ENCODE measurements at regions not wholly inside any gene's neighbourhood (a gene's known extent, or its start where the extent isn't known, plus 50 kb on each side); places are given as distances from the start of the nearest gene placed in this dataset.

DNA sequence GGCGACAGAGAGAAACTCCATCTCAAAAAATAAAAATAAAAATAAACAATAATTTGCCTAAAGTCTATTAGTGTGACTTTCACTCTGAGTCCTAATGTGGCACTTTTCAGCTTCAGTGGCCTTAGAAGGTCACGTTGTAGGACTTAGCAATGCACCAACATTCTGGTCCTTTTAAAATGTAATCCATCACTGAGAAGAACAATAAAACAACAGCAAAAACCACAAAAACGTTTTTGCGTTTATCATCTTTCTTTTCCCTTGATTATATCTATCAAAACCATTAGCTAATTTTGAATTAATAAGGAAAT is 190.1 kb upstream of the ZNF608 start:
- peaks cover 23% of the 10 kb centered on the region for H3K9me3 Mint-ChIP-seq
- no peak overlapping the region for H3K4me3 Mint-ChIP-seq

GRCh38 chr5:124941051-124942049 is 194.9 kb upstream of the ZNF608 start:
- intact Hi-C loops (cut with micrococcal nuclease) = no loop called here
- H3K27ac Mint-ChIP-seq = no peak overlapping the region
- no peaks in the 10 kb centered on the region for H3K4me1 Mint-ChIP-seq (ENCODE audit: low read depth)
- no peaks in the 10 kb centered on the region for H3K27me3 Mint-ChIP-seq (ENCODE audit: insufficient read depth)
- peaks cover 1% of the 10 kb centered on the region for H3K36me3 Mint-ChIP-seq (ENCODE audit: low read depth)
- no peak for DNase-seq (ENCODE audit: low spot score)
- H3K4me3 Mint-ChIP-seq = no peak overlapping the region
- H3K9me3 Mint-ChIP-seq = peaks cover 21% of the 10 kb centered on the region

More for the DNA sequence above, 190.1 kb upstream of the ZNF608 start:
- H3K4me1 Mint-ChIP-seq (ENCODE audit: low read depth) = peaks cover 9% of the 10 kb centered on the region
- no peak overlapping the region for H3K27ac Mint-ChIP-seq
- H3K27me3 Mint-ChIP-seq (ENCODE audit: insufficient read depth) = no peaks in the 10 kb centered on the region
- H3K36me3 Mint-ChIP-seq (ENCODE audit: low read depth) = peaks cover 3% of the 10 kb centered on the region
- intact Hi-C loops (cut with micrococcal nuclease) = loop anchor here (1.0 to 5.0 kb wide), 2 partner anchors 33 to 354 kb away; no protein-coding TSS in a partner anchor
- no peak for DNase-seq (ENCODE audit: low spot score)

DNA sequence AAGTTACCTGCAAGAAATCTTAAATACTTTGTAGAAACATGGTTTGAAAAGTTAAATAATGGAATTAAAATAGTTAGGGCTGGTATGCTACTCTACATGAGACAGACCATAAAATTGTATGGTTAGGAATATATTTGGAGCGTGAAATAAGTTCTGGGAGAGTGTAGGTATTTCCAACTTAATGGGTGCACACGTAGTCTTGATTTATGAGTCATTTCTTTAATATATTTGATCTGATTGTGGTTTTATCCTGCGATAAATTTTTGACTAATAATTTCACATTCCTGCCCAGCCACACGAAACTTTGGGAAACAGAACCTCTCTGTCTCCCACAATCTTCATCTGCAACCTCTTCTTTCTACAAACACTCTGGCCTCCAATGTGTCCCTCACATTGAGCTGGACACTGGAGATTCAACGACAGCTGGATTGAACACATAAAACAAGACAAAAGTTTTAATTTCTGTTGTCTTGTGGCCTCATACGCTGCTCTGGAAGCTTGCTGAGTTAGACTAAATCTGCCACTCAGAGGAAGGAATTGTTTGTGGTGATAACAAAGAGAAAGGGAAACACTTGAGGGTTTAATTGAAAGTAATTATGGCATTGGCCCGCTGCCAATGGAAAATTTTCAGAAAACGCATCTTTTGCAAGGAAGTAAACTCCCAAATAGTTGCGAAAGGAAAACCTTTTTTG is 201.8 kb upstream of the ZNF608 start:
- intact Hi-C loops (cut with micrococcal nuclease) = no loop called here
- Mint-ChIP-seq H3K4me3 (no peak overlapping the region), H3K27ac (no peak overlapping the region), H3K36me3 (ENCODE audit: low read depth) (no peaks in the 10 kb centered on the region), H3K9me3 (peaks cover 12% of the 10 kb centered on the region), H3K4me1 (ENCODE audit: low read depth) (no peaks in the 10 kb centered on the region), H3K27me3 (ENCODE audit: insufficient read depth) (no peaks in the 10 kb centered on the region)
- no peak for DNase-seq (ENCODE audit: low spot score)

- DNase-seq (ENCODE audit: low spot score) = no peak
- H3K27ac Mint-ChIP-seq = no peak overlapping the region
- H3K9me3 Mint-ChIP-seq = peaks cover 12% of the 10 kb centered on the region
- no peak overlapping the region for H3K4me3 Mint-ChIP-seq
- no peaks in the 10 kb centered on the region for H3K4me1 Mint-ChIP-seq (ENCODE audit: low read depth)
- H3K27me3 Mint-ChIP-seq (ENCODE audit: insufficient read depth) = no peaks in the 10 kb centered on the region
- intact Hi-C loops (cut with micrococcal nuclease) = no loop called here
- H3K36me3 Mint-ChIP-seq (ENCODE audit: low read depth) = no peaks in the 10 kb centered on the region
Observed at GRCh38 chr5:124948754-124949275, 202.4 kb upstream of the ZNF608 start.

DNA sequence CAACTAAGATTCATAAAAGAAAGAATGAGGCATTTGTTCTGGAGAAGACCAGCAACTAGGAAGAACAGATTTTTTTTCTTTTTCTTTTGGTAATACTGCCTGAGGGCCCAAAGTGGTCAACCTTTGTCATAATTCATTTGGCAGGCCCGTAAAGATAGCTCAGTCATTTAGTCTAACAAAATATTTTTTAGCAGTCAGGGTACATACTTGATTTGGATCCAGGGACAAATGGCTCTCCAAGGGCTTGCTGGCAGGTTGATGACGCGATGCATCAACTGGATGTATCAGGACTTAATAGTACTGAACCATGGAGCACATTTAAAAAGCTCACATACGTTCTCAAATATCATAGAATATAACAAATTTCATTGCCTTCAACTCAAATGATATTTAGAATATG is 203.4 kb upstream of the ZNF608 start:
- Mint-ChIP-seq H3K36me3 (ENCODE audit: low read depth) (no peaks in the 10 kb centered on the region), H3K4me3 (no peak overlapping the region), H3K9me3 (peaks cover 12% of the 10 kb centered on the region), H3K4me1 (ENCODE audit: low read depth) (no peaks in the 10 kb centered on the region), H3K27me3 (ENCODE audit: insufficient read depth) (no peaks in the 10 kb centered on the region), H3K27ac (no peak overlapping the region)
- DNase-seq (ENCODE audit: low spot score) = no peak
- intact Hi-C loops (cut with micrococcal nuclease) = no loop called here

DNA sequence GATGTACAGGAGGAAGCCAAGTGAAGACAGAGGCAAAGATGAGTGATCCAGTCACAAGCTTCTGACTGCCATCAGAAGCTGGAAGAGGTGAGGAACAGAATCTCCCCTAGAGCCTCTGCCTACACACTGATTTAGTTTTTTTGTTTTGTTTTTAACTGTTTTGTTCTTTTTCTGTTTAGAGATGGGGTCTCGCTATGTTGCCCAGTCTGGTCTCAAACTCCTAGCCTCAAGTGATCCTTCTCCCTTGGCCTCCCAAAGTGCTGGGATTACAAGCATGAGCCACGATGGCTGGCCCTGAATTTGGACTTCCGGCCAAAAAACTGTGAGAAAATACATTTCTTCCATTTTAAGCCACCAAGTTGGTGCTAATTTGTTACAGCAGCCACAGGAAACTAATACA is 204.7 kb upstream of the ZNF608 start:
- Mint-ChIP-seq H3K4me3 (no peak overlapping the region), H3K9me3 (peaks cover 12% of the 10 kb centered on the region), H3K27me3 (ENCODE audit: insufficient read depth) (no peaks in the 10 kb centered on the region), H3K27ac (no peak overlapping the region), H3K36me3 (ENCODE audit: low read depth) (no peaks in the 10 kb centered on the region), H3K4me1 (ENCODE audit: low read depth) (no peaks in the 10 kb centered on the region)
- intact Hi-C loops (cut with micrococcal nuclease) = no loop called here
- DNase-seq (ENCODE audit: low spot score) = no peak

GRCh38 chr5:124951661-124952060 is 205.2 kb upstream of the ZNF608 start:
- no peak for DNase-seq (ENCODE audit: low spot score)
- Mint-ChIP-seq H3K36me3 (ENCODE audit: low read depth) (no peaks in the 10 kb centered on the region), H3K27me3 (ENCODE audit: insufficient read depth) (no peaks in the 10 kb centered on the region), H3K4me1 (ENCODE audit: low read depth) (no peaks in the 10 kb centered on the region), H3K4me3 (no peak overlapping the region), H3K9me3 (peaks cover 12% of the 10 kb centered on the region), H3K27ac (no peak overlapping the region)
- intact Hi-C loops (cut with micrococcal nuclease) = no loop called here

DNA sequence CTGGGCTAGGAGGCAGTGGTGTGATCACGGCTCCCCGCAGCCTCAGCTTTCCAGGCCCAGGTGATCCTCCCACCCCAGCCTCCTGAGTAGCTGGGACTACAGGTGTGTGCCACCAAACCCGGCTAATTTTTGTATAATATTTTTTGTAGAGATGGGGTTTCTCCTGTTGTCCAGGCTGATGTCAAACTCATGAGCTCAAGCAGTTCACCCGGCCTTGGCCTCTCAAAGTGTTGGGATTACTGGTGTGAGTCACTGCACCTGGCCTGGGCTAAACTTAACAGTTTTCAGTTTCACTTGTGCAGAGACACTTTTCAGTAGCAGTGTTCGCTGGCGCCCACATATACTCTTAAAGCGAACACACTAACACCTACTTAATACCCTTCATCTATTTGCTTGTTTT is 205.6 kb upstream of the ZNF608 start:
- H3K36me3 Mint-ChIP-seq (ENCODE audit: low read depth) = no peaks in the 10 kb centered on the region
- DNase-seq (ENCODE audit: low spot score) = no peak
- H3K4me1 Mint-ChIP-seq (ENCODE audit: low read depth) = no peaks in the 10 kb centered on the region
- H3K4me3 Mint-ChIP-seq = no peak overlapping the region
- H3K9me3 Mint-ChIP-seq = peaks cover 9% of the 10 kb centered on the region
- no peak overlapping the region for H3K27ac Mint-ChIP-seq
- H3K27me3 Mint-ChIP-seq (ENCODE audit: insufficient read depth) = no peaks in the 10 kb centered on the region
- intact Hi-C loops (cut with micrococcal nuclease) = no loop called here

GRCh38 chr5:124952566-124952965 is 206.1 kb upstream of the ZNF608 start:
- no peak overlapping the region for H3K27ac Mint-ChIP-seq
- intact Hi-C loops (cut with micrococcal nuclease) = no loop called here
- H3K27me3 Mint-ChIP-seq (ENCODE audit: insufficient read depth) = peaks cover 2% of the 10 kb centered on the region
- peaks cover 4% of the 10 kb centered on the region for H3K9me3 Mint-ChIP-seq
- no peaks in the 10 kb centered on the region for H3K4me1 Mint-ChIP-seq (ENCODE audit: low read depth)
- H3K36me3 Mint-ChIP-seq (ENCODE audit: low read depth) = no peaks in the 10 kb centered on the region
- DNase-seq (ENCODE audit: low spot score) = no peak
- H3K4me3 Mint-ChIP-seq = no peak overlapping the region

DNA sequence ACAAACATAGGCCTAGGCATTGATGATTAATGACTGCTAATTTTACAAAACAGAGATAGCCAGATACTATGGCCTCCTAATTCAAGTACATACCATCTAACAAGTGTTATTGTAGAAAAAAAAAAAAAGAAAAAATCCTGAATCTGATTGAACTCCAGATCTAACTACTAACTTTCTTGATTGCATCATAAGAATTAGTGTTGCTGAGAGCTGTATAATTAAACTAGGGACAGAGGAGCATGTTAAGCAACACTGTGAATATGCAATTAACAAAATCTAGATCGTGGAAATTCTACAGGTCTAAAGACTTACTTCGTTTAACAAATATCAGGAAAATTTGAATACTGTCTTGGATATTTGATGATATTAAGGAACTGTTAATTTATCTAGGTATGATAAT is 208.3 kb upstream of the ZNF608 start:
- H3K4me3 Mint-ChIP-seq = no peak overlapping the region
- no peak for DNase-seq (ENCODE audit: low spot score)
- peaks cover 2% of the 10 kb centered on the region for H3K27me3 Mint-ChIP-seq (ENCODE audit: insufficient read depth)
- H3K36me3 Mint-ChIP-seq (ENCODE audit: low read depth) = no peaks in the 10 kb centered on the region
- H3K9me3 Mint-ChIP-seq = no peaks in the 10 kb centered on the region
- H3K4me1 Mint-ChIP-seq (ENCODE audit: low read depth) = no peaks in the 10 kb centered on the region
- H3K27ac Mint-ChIP-seq = no peak overlapping the region
- intact Hi-C loops (cut with micrococcal nuclease) = no loop called here

- intact Hi-C loops (cut with micrococcal nuclease) = no loop called here
- no peak overlapping the region for H3K4me3 Mint-ChIP-seq
- no peak for DNase-seq (ENCODE audit: low spot score)
- H3K36me3 Mint-ChIP-seq (ENCODE audit: low read depth) = no peaks in the 10 kb centered on the region
- H3K27me3 Mint-ChIP-seq (ENCODE audit: insufficient read depth) = peaks cover 2% of the 10 kb centered on the region
- peaks cover 3% of the 10 kb centered on the region for H3K9me3 Mint-ChIP-seq
- no peak overlapping the region for H3K27ac Mint-ChIP-seq
- H3K4me1 Mint-ChIP-seq (ENCODE audit: low read depth) = no peaks in the 10 kb centered on the region
Observed at GRCh38 chr5:124956471-124957029, 210.1 kb upstream of the ZNF608 start.

GRCh38 chr5:124957063-124957462 is 210.6 kb upstream of the ZNF608 start:
- Mint-ChIP-seq H3K36me3 (ENCODE audit: low read depth) (no peaks in the 10 kb centered on the region), H3K27me3 (ENCODE audit: insufficient read depth) (peaks cover 2% of the 10 kb centered on the region), H3K4me1 (ENCODE audit: low read depth) (no peaks in the 10 kb centered on the region), H3K4me3 (no peak overlapping the region), H3K27ac (no peak overlapping the region), H3K9me3 (peaks cover 3% of the 10 kb centered on the region)
- DNase-seq (ENCODE audit: low spot score) = no peak
- intact Hi-C loops (cut with micrococcal nuclease) = no loop called here

DNA sequence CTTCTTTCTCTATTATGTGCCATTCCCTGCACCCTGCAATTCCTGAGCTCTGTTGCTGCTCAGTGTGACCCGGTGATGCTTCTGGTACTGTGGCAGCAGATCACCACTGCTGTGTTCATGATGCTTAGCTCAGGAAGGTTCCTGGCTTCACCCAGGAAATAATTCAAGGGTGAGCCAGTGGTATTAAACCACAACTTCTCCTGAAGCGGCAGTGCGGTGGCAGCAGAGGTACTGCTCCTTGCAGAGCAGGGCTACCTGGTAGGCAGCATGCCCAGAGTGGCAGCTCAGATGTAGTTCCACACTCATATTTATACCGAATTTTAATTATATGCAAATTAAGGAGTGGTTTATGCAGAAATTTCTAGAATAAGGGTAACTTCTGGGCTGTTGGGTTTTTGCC is 213.8 kb upstream of the ZNF608 start:
- Mint-ChIP-seq H3K27ac (no peak overlapping the region), H3K27me3 (ENCODE audit: insufficient read depth) (peaks cover 2% of the 10 kb centered on the region), H3K4me3 (no peak overlapping the region), H3K9me3 (peaks cover 3% of the 10 kb centered on the region), H3K4me1 (ENCODE audit: low read depth) (no peaks in the 10 kb centered on the region), H3K36me3 (ENCODE audit: low read depth) (no peaks in the 10 kb centered on the region)
- intact Hi-C loops (cut with micrococcal nuclease) = no loop called here
- no peak for DNase-seq (ENCODE audit: low spot score)

All from activated T-helper 1 cell treated with anti-CD3 and anti-CD28 coated beads, Interleukin-12 subunit alpha, Interleukin-12 subunit beta, Interleukin-2, Interleukin-4 antibody, amounts not matched to agents 30 ng/mL and 10 ng/mL and 1 ng/mL, durations not matched to agents 14 hours and 24 hours and 36 hours (primary cell).